ENCODE measurements at regions not wholly inside any gene's neighbourhood (a gene's known extent, or its start where the extent isn't known, plus 50 kb on each side); places are given as distances from the start of the nearest gene placed in this dataset.

DNA sequence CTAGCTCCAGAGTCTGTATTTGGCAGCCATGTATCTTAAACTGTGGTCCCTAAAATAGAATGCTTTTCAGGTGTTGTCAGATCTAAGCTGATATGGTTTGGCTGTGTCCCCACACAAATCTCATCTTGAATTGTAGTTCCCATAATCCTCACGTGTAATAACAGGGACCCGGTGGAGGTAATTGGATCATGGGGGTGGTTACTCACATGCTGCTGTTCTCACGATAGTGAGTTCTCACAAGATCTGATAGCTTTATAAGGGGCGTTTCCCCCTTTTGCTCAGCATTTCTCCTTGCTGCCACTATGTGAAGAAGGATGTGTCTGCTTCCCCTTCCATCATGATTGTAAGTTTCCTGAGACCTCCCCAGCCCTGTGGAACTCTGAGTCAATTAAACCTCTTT lies 199.9 kb upstream of the ISX start:
- TF ChIP-seq, protein P1, sequence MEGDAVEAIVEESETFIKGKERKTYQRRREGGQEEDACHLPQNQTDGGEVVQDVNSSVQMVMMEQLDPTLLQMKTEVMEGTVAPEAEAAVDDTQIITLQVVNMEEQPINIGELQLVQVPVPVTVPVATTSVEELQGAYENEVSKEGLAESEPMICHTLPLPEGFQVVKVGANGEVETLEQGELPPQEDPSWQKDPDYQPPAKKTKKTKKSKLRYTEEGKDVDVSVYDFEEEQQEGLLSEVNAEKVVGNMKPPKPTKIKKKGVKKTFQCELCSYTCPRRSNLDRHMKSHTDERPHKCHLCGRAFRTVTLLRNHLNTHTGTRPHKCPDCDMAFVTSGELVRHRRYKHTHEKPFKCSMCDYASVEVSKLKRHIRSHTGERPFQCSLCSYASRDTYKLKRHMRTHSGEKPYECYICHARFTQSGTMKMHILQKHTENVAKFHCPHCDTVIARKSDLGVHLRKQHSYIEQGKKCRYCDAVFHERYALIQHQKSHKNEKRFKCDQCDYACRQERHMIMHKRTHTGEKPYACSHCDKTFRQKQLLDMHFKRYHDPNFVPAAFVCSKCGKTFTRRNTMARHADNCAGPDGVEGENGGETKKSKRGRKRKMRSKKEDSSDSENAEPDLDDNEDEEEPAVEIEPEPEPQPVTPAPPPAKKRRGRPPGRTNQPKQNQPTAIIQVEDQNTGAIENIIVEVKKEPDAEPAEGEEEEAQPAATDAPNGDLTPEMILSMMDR (IDR thresholded peaks at IDR 0.05), result no peak
- TF ChIP-seq POLR2A (IDR thresholded peaks at IDR 0.05), result no peak

Data from ovary (tissue), 3 donors.